ENCODE measurements at regions not wholly inside any gene's neighbourhood (a gene's known extent, or its start where the extent isn't known, plus 50 kb on each side); places are given as distances from the start of the nearest gene placed in this dataset.

DNA sequence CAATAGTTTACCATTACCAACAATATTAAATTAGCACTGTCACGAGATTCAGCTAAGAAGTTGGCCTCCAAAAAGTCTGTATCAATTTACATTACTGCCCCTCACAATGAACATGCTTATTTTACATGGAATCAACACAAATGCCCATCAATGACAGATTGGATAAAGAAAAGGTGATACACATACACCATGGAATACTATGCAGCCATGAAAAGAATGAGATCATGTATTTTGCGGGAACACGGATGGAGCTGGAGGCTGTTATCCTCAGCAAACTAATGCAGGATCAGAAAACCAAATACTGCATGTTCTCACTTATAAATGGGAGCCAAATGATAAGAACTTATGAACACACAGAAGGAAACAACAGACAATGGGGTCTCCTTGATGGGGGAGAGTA lies 211.8 kb upstream of the RREB1 start:
- DNase-seq, result no peak

DNA sequence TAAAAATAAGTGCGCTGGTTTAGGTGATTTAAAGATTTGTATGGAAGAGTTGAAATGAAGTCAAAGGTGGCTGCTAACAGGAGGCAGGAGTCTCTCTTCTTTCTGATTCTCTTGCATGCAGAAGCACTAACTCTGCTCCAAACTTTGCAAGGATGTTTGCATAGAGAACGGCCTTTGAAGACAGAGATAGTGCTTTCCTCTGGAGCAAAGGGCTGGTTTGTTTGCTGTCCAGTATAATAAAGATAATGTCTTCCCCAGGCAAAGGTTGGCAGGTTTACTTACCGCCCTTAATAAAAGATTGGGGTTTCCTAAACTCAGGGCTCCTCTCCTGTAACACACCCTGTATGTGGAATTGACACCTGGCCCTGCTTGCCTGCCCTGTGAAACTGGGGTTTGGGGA lies 210.6 kb upstream of the RREB1 start:
- no peak for DNase-seq

DNA sequence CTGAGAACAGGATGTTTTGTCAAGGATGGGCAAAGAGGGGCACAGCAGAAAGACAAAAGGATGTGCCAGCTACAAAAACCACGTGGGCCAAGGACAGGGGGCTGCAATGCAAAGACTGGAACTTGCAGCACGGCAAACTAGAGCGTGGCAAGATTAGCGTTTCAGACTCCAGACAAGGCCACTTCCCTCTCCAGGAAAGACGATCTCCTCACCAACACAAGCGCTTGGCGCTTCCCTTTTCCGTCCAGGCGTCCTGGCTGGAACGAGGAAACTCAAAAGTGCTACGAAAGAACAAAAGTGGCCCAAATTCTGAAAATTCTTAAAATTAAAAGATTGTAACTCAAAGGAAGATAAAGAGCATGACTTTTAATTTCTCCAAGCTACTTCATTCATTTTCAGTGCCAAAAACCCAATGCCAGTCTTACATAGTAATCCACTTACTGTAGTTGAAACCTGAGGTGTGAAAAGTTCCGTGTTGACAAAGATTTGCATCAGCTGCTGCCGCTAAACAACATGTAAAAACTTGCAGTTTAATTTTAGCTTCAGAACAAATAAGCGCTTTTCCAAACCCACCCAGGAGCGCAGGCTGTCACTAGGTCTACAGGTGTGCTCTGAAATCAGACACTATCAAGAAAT lies 207.1 kb upstream of the RREB1 start:
- DNase-seq, result no peak

DNA sequence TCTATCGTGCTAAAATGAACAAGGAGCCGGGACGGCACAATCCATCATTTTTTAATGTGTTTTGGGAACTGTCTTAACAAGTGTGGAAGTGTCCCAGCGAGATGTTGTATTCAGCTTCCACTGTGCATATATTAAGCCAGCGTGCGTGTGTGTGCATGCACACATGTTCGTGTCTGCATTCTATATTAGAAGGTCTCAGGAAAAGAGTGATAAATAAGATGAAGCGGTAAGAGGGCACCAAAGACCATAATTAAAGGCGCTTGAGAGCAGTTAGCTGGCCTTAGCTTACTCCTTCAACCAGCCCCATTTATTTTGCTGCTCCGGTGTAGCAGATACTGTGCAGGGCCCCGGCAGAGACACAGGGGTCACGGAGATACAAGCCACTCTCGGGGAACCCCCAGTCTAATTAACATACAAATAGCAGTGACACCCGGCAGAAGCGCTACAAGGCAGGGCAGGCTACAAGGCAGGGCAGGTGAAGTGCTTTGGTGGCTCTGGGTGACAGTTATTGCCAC lies 206.5 kb upstream of the RREB1 start:
- DNase-seq, result no peak

DNA sequence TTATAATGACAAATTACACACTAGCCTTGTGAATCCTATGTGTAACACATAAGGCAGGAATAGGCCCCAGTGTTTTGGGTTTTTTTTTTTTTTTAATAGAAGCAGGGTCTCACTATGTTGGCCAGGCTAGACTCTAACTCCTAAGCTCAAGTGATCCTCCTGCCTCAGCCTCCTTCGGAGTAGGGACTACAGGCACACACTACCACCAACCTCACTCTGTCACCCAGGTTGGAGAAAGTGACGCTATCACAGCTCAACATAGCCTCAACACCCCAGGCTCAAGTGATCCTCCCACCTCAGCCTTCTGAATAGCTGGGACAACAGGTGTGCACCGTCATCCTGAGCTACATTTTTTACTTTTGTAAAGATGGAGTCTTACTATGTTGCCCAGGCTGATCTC lies 205.8 kb upstream of the RREB1 start:
- DNase-seq, result no peak

DNA sequence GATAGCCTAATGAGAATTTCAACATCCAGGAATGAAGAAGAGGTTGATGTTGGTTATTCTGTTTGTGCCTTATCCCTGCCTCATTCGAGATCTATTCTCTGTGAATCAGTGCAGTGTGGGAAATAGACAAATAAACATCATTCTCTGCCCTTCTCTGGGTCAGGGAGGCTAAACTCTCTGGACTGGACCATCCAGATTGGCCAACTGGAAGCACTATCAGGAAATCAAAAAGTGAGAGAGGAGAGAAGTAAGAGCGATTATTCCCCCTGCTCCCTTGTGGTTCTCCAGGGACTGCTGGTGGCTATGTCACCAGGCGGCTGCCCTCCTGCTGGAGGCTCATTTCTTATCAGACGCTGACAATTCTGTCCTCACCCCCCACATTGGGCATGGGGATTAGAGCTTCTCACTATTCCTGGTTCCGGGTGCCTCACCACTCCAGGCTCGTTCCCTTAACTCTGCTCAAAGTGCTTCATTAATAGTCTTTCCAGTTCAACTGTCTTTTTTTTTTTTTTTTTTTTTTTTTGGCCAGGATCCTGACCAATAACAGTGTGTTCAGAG lies 201.7 kb upstream of the RREB1 start:
- no peak for DNase-seq

DNA sequence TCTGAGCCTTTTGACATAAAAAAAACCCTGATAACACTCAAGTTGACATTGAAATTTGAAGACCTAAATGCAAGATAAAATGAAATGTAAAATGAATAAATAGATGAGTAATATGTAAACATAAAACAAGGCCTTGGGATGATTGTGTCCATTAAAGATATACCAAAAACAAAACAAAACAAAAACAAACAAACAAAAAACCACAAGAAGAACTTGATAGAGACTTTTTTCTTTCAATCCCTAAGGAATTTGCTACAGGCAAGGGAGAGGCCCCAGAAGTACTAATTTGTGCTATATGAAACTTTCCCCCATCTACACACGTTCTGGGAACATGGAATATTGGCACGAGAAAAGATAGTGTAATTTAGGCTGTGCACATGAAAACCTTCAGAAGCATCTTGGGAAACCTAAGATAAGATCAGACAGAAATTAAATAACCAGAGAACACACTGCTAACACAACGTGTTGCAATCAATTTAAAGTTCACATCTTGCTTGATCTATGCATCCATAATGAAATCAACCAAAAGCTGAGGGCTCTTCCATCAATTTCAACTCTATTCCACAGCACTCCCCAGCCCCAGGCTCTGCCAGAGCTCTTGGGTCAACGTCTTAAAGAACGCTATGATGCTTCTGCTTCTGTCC lies 201.1 kb upstream of the RREB1 start:
- DNase-seq, result no peak

DNA sequence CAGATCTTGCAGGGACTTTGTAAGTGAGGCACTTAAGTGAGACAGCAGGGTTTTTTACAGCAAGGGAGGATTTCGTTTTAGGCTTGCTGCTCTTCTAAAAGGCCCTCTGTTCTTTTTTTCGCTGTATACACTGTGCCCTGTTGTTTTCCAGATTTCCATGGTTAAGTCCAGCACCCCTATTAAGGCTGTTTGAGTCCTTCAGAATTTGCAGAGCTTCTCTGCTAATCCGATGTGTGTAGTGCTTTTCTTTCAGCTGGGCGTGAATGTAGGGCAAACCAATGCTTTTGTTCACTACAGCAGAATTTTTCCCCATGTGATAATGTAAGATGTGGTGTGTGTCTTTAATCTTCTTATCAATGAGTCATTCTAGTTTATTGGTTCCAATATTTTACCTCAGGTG lies 200.5 kb upstream of the RREB1 start:
- no peak for DNase-seq

DNA sequence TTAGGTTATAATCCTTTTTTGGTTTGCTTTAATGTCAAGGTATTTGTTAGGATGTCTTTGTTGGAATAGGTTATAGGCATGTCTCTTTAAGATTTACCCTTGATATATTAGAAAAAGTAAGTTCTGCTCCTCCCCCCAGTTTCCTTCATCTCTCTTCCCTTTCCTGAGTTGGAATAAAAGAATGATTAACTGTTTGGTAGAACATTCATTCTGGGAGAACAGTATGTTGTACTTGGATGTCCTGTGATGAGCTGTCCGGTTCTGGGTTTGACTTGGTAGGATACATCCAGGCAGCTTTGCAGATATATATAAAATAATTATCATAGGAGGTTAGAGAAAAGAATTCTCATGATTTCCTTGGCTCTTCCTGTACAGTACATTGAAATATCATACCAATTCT lies 199.6 kb upstream of the RREB1 start:
- DNase-seq, result no peak

DNA sequence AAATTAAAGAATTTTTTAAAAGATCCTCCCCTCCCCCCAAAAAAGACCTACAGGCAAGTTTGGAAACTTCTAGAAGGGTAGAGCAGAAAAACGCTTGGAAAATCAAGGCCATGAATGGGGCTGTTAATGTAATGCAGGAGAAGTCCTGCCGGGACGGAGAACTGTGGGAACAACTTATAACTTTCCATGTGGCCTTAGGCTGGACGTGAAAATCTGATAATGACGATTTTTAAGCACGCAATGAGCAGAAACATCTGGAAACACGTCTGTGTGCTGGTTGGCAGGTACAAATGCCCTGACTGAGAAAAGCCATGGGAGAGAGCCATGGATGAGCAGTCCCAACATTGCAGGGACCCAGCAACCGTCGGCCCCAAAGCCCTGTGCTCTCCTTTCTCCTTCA lies 198.7 kb upstream of the RREB1 start:
- no peak for DNase-seq

DNA sequence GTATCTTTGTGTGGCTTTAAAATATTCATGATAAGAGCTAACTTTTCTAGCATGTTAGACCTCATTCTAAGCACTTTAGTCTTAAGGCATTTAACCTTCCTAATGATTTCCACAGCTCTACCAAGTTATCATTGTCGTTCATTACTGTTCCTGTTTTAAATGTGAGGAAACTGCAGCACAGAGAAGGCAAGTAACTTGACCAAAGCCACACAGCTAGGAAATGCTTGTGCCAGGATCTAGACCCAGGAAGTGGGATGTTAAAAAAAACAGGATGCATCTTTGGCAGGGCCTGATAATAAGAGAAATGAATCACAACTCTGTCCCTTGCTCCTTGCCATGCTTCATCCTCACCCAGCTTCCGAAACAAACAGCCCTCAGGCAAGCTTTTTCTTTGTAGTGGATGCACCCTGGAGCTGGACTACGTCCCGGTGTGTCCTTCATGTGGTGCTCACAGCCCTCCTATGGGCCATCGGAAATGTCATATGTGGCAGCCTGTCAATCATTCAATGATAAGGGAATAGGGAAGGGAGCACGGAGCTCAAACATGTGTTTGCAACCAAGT lies 196.9 kb upstream of the RREB1 start:
- no peak for DNase-seq

DNA sequence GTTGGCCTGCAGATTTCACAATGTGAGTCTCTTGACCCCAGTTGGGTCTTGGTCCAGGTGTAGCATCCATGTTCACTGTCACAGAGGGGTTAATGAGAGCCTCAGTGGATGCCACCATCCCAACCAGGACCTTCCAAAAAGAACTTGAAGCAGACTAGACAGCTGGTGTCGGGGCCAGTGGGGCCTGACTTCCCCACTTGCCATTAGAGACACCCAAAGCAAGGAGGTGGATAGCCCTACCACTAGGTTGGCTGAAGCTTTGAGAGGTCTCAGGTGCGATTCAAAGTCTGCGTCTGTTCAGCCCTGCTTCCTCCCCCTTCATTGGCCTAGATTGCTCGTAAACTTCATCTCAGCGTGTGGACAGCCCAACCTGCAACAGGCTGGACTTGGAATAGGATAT lies 196.4 kb upstream of the RREB1 start:
- no peak for DNase-seq

DNA sequence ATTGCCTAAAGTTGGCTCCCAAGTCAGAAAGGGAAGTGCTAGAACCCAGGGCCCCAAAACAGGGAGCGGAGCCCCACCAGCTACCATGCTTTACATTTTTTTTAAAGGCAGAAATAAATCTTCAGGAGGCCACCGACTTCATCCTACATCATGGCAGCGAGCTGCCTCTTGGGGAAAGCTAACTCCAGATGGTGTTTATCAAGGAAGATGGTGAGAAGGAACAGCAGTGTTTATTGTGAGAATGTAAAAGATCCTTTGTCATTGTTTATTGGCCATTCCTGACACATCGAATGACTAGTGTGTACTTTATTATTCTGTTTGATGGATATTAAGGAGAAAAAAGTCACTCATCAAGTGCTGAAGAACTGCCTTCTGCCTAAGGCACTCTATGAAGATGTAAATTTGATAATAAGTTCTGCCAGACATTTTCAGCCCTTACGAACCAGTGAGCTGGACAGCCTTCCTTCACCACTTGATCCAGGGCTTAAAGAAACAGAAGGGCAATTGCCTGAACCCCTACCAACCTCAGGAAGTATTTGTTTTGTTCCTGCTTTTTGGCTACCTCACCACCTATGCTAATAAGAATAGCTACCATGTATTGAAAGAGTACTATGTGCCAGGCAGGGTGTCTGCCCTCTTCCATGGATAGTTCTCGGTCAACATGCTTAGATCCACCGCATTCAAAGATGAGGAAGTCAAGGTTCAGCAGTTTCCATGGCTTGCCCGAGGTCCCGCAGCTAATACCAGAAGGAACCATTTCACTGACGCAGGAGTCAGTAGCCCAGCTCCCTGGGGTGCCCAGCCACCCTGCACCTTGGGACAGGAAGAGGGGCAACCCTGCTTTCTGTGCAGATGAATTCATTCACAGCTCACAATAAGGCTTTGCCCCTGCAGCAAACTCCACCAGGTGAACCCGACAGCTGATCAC lies 194.7 kb upstream of the RREB1 start:
- DNase-seq, result no peak

DNA sequence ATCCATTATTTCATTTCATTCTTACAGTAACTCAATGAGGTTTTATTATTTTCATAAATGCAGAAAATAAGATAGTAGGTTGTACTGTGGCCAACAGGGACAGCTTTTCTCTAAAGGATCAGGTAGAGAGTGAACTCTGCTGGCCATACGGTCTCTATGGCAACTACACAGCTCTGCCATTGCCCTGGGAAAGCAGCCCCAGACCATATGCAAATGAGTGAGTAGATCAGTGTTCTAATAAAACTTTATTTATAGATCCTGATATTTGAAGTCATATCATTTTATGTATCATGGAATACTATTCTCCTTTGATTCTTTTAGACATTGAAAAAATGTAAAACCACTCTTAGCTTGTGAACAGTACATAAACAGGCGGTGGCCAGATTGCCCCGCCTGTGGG lies 192.5 kb upstream of the RREB1 start:
- no peak for DNase-seq

DNA sequence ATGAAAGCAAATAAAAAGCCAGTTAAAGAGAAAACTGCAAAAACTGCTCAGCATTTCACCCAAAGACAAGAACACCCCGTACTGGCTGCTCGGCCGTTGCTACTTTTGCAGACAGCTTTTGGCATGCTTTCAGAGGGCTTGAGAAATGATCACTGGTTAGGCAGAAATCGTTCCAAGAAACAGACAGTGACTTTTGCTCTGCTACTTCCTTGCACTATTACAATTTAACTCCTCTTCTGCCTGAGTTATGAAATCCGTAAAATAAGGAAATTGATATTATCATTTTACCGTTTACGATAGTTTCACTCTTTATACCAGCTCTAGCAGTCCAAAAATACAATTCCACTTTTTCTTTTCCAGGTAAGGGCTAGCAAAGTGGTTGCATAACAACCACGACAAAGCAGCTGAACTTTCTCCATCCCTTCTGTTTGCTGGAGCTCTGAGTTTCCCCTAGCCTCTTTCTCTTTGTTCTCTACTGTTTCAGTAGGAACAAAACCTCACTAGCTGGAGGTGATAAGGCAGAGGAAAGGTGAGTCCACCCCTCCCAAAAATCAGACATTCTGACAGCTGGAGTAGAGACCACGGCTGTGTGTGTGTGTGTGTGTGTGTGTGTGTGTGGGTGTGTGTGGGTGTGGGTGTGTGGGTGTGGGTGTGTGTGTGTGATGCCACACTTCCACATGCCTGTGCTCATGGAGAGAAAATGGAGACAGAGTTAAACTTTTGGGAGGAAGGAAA lies 191.8 kb upstream of the RREB1 start:
- DNase-seq, result no peak

DNA sequence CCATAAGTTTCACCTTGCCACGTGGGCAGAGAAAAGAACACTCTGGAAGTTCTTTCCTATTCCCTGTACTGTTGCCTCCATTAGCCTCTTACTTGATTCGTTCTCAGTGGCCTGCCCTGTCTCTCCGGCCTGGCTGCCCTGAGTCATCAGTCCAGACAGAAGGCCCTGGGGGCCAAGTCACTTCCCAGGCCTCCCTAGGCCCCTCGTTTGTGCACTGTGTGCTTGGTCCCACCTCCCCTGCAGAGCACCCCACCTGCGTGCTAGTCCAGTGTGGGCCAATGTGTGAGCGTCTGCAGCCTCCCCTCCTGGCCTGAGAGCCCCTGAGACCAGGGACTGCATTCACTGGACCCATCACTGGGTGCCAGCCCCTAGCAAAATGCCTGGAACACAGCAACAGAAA lies 191.2 kb upstream of the RREB1 start:
- no peak for DNase-seq

DNA sequence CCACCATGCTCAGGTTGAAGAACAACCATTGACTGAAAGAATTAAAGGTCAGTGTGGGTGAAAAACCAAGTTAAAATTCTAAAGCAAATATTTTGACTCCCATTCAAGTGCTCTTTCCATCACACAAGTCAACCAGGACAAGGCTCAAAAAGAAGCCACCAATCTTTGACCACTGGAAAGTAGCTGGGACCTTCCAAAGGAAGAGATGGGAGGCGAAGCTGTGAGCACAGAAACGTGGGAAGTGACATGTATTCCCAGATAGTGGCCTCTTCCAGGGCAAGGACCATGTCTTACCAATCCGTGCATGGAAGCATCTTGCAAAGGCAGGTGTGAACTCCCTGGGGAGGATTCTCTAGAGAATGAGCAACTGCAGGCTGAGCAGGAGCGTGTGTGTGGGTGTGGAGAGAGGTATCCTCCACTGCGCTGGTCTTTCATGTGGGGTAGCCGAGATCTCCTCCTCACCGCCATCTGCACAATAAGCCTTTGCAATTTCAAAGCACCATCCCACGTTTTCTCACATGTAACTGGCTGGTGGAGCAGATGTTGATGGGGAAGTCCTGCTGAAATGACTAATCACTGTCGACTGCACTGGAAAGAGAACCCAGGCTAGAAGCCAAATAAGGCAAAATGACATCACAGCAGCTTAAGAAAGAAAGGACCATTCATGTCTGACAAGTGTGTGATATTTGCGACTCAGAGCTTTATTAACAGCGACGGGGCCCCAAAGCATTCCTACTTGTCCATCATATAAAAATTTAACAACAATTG lies 189.4 kb upstream of the RREB1 start:
- DNase-seq, result peak; percentile 41

DNA sequence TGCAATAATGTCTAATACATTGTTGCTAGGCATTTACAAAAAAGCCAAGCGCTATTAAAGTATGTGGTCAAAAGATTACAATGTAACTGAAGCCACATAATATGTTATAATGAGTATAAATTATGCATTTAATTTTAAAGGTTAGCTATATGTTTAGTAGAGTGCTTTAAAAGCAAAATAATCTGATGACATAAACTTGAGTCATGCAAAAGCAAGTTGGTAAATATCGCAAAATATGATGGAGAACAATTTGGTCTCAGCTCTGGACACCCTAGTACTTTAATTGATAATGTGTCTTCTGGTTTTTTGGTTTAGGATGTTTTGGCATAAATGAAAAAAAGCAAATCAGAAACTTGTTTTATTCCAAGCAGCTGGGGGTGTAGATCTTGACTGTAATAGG lies 188.6 kb upstream of the RREB1 start:
- DNase-seq, result no peak

DNA sequence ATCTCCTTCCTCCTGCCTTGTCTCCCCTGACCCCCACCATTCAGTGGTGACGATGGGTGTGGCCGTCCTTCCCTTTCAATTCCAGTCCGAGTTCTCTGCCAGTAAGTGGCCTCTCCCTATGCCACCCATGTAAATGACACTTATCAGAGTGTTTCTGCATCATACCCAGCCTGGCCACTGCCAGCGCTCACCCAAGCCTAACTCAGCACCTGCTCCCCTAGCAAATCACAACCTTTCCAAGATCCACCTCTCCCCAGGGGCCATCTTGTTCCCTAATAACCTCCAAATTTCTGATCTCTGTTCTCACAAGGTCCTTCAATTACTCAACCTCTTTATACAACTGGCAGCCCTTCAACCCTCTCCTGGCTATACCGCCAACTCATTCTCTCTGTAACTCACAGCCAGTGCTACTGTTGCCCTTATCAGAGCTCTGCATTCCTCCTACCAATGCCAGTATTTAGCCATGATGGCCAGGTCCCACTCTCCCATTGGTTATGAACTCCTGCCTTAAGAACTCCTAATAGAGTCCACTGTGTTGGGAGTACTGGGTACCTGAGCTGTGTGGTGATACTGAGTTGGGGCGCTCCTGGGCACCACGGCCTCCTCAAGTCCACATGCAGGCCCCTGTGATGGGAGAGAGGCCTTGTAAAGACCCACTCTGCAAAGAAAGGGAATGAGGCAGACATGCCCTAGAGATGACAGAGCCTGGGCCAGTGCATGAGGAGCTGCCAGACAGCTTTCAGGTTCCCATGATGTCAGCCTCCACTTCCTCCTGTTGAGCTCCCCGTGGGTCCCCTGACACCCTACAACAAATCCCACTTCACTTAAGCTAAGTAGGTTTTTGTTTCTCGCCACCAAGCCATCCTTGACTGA lies 187.4 kb upstream of the RREB1 start:
- DNase-seq, result no peak

DNA sequence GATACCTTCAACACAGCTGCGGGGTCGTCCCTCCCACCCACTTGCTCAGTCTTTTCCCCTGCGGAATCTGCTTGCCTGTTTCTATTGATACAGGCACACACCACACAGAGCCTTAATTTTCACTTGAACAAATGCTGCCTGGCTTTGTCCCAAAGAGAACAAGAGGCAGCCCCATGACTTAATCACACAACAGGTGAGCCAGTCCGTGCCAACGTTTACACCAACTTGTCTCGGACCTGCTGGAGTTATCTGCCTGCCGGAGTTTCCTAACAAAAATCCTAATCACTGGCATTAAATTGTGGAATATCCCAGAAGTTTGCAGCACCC lies 186.8 kb upstream of the RREB1 start:
- DNase-seq, result no peak

DNA sequence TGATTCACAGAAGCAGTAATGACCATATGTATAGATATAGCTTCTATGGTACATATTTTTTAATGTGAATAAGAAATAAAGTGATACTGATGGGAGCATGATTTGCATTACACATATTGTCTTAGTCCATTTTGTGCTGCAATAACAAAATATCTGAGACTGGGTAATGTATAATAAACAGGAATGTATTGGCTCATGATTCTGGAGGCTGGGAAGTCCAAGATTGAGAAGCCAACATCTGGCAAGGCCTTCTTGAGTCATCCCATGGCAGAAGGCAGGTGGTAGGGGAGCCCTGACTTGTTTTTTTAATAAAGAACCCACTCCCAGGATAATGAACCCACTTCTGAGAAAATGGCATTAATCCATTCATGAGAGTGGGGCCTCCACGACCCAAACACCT lies 185.6 kb upstream of the RREB1 start:
- no peak for DNase-seq

Data from CD4-positive, alpha-beta T cell treated with Interleukin-15 for 1 hour (primary cell).